ENCODE measurements at regions not wholly inside any gene's neighbourhood (a gene's known extent, or its start where the extent isn't known, plus 50 kb on each side); places are given as distances from the start of the nearest gene placed in this dataset.

GRCh38 chr9:20139763-20140290 lies 351.0 kb upstream of the SLC24A2 start:
- intact Hi-C loops (cut with DNase I; ENCODE audit: low total_unique reads): no loop called here
- in situ Hi-C loops (cut with MboI; ENCODE audit: low sequenced_read_pairs in 4 of 4): no loop called here
- H3K27ac ChIP-seq: no peak overlapping the region
- H3K4me3 ChIP-seq: no peak overlapping the region
- H3K27me3 ChIP-seq: no peaks in the 10 kb centered on the region
- H3K9me3 ChIP-seq: no peaks in the 10 kb centered on the region
- DNase-seq: no peak
- no peak for ATAC-seq
- no peaks in the 10 kb centered on the region for H3K36me3 ChIP-seq
- TF ChIP-seq POLR2A (IDR thresholded peaks at IDR 0.05): no peak
- no peak for TF ChIP-seq CTCF (IDR thresholded peaks at IDR 0.05 in 4 of 5, conservative IDR thresholded peaks at IDR 0.05 in 1 of 5)
- H3K4me1 ChIP-seq: no peaks in the 10 kb centered on the region

- DNase-seq: no peak
- Histone ChIP-seq H3K36me3 (no peaks in the 10 kb centered on the region), H3K9me3 (no peaks in the 10 kb centered on the region), H3K27me3 (no peaks in the 10 kb centered on the region), H3K4me3 (no peak overlapping the region), H3K4me1 (no peaks in the 10 kb centered on the region), H3K27ac (no peak overlapping the region)
- no peak for TF ChIP-seq CTCF (IDR thresholded peaks at IDR 0.05 in 4 of 5, conservative IDR thresholded peaks at IDR 0.05 in 1 of 5)
- TF ChIP-seq POLR2A (IDR thresholded peaks at IDR 0.05): no peak
- no peak for ATAC-seq
- intact Hi-C loops (cut with DNase I; ENCODE audit: low total_unique reads): no loop called here
- in situ Hi-C loops (cut with MboI; ENCODE audit: low sequenced_read_pairs in 4 of 4): no loop called here
Observed at GRCh38 chr9:20138841-20139240, 350.0 kb upstream of the SLC24A2 start.

- H3K27me3 ChIP-seq: no peaks in the 10 kb centered on the region
- ATAC-seq (no peak), DNase-seq (no peak)
- no peaks in the 10 kb centered on the region for H3K9me3 ChIP-seq
- in situ Hi-C loops (cut with MboI; ENCODE audit: low sequenced_read_pairs in 4 of 4): no loop called here
- intact Hi-C loops (cut with DNase I; ENCODE audit: low total_unique reads): no loop called here
- H3K4me1 ChIP-seq: no peaks in the 10 kb centered on the region
- H3K27ac ChIP-seq: no peak overlapping the region
- TF ChIP-seq POLR2A (IDR thresholded peaks at IDR 0.05): no peak
- no peak for TF ChIP-seq CTCF (IDR thresholded peaks at IDR 0.05 in 4 of 5, conservative IDR thresholded peaks at IDR 0.05 in 1 of 5)
- H3K36me3 ChIP-seq: no peaks in the 10 kb centered on the region
- H3K4me3 ChIP-seq: no peak overlapping the region
Observed at GRCh38 chr9:20138116-20138515, 349.3 kb upstream of the SLC24A2 start.

- DNase-seq: no peak
- H3K4me3 ChIP-seq: no peak overlapping the region
- in situ Hi-C loops (cut with MboI; ENCODE audit: low sequenced_read_pairs in 4 of 4) (no loop called here), intact Hi-C loops (cut with DNase I; ENCODE audit: low total_unique reads) (no loop called here)
- H3K36me3 ChIP-seq: no peaks in the 10 kb centered on the region
- no peaks in the 10 kb centered on the region for H3K4me1 ChIP-seq
- no peaks in the 10 kb centered on the region for H3K27me3 ChIP-seq
- no peak for ATAC-seq
- H3K9me3 ChIP-seq: no peaks in the 10 kb centered on the region
- no peak for TF ChIP-seq CTCF (IDR thresholded peaks at IDR 0.05 in 4 of 5, conservative IDR thresholded peaks at IDR 0.05 in 1 of 5)
- no peak for TF ChIP-seq POLR2A (IDR thresholded peaks at IDR 0.05)
- H3K27ac ChIP-seq: no peak overlapping the region
Observed at GRCh38 chr9:20137425-20137824, 348.6 kb upstream of the SLC24A2 start.

- Histone ChIP-seq H3K4me3 (no peak overlapping the region), H3K27ac (no peak overlapping the region), H3K36me3 (no peaks in the 10 kb centered on the region), H3K4me1 (no peaks in the 10 kb centered on the region), H3K9me3 (no peaks in the 10 kb centered on the region), H3K27me3 (no peaks in the 10 kb centered on the region)
- in situ Hi-C loops (cut with MboI; ENCODE audit: low sequenced_read_pairs in 4 of 4) (no loop called here), intact Hi-C loops (cut with DNase I; ENCODE audit: low total_unique reads) (no loop called here)
- TF ChIP-seq POLR2A (IDR thresholded peaks at IDR 0.05) (no peak), CTCF (IDR thresholded peaks at IDR 0.05 in 4 of 5, conservative IDR thresholded peaks at IDR 0.05 in 1 of 5) (no peak)
- ATAC-seq (no peak), DNase-seq (no peak)
Observed at GRCh38 chr9:20135119-20135697, 346.4 kb upstream of the SLC24A2 start.
